Lung (tissue), 11 donors: ENCODE measurements at regions not wholly inside any gene's neighbourhood (a gene's known extent, or its start where the extent isn't known, plus 50 kb on each side); places are given as distances from the start of the nearest gene placed in this dataset.

Experiments used
- ATAC-seq: fragments of 200-7000 bp; cut with Tn5 transposase; one replicate; pipeline ENCODE4 v1.9.1; 2020; ENCODE audit warnings: moderate number of reproducible peaks; ENCODE audit not compliant: insufficient read depth, low FRiP score
- DNase-seq, 3 donors: peaks; one replicate each; pipeline ENCODE4 v3.0.0-alpha.2; 2013 to 2017
- H3K27ac ChIP-seq, 2 donors: one replicate each; pipeline ENCODE4 v1.5.1; 2013; ENCODE audit warnings: mild to moderate bottlenecking in 2 of 2, moderate library complexity in 2 of 2, control low read depth in 1 of 2, inconsistent platforms in 1 of 2, low read depth in 1 of 2, low read length in 1 of 2
- H3K27me3 ChIP-seq, 3 donors: one replicate each; pipeline ENCODE4 v1.5.1; 2013; ENCODE audit warnings: low read length in 2 of 3; ENCODE audit not compliant: control insufficient read depth in 3 of 3, insufficient read depth in 3 of 3
- H3K36me3 ChIP-seq, 4 donors: one replicate each; pipeline ENCODE4 v1.5.1; 2013; ENCODE audit warnings: low read length in 4 of 4, mild to moderate bottlenecking in 1 of 4, moderate library complexity in 1 of 4; ENCODE audit not compliant: control insufficient read depth in 4 of 4, insufficient read depth in 4 of 4
- H3K4me1 ChIP-seq, 5 donors: one replicate each; pipeline ENCODE4 v1.5.1; 2013; ENCODE audit warnings: low read length in 5 of 5, mild to moderate bottlenecking in 2 of 5, moderate library complexity in 1 of 5; ENCODE audit not compliant: control insufficient read depth in 5 of 5, insufficient read depth in 5 of 5
- H3K4me3 ChIP-seq: one replicate; pipeline ENCODE4 v1.5.1; 2013; ENCODE audit warnings: mild to moderate bottlenecking, control low read depth, moderate library complexity
- H3K9ac ChIP-seq, 2 donors: one replicate each; pipeline ENCODE4 v1.5.1; 2013; ENCODE audit warnings: low read length in 2 of 2, control low read depth in 1 of 2; ENCODE audit not compliant: insufficient read depth in 1 of 2
- H3K9me3 ChIP-seq, 4 donors: one replicate each; pipeline ENCODE4 v1.5.1; 2013; ENCODE audit warnings: low read length in 3 of 4, mild to moderate bottlenecking in 1 of 4, moderate library complexity in 1 of 4; ENCODE audit not compliant: control insufficient read depth in 4 of 4, insufficient read depth in 3 of 4
- CTCF ChIP-seq: IDR thresholded peaks from 2 replicates; pipeline ENCODE4 v1.5.1; 2012; ENCODE audit warnings: mild to moderate bottlenecking; ENCODE audit errors: control extremely low read depth, extremely low read depth
- WGBS, 2 donors: extraction: QIAGEN DNeasy Blood & Tissue Kit; methylation state at CpG; one replicate each; pipeline ENCODE4 v1.1.7; 2013; 5-methylcytosine and 5-hydroxymethylcytosine counted together
- donor health status: control.
- donor health status: control.
- donor health status: Bipolar disorder and iron deficiency.
- donor health status: healthy.
- donor health status: DM: yes; HTN: yes; CAD: no.

GRCh38 chr4:99755223-99755944 lies 61.2 kb upstream of the DAPP1 start:
- no peaks in the 10 kb centered on the region for H3K9me3 ChIP-seq
- no peaks in the 10 kb centered on the region for H3K36me3 ChIP-seq
- 85 to 94% methylated on average over 2 of the region's 2 CpGs for WGBS, 2 donors
- peaks cover 0 to 9% (median 2%) of the 10 kb centered on the region in 5 donors for H3K4me1 ChIP-seq
- H3K27me3 ChIP-seq: no peaks in the 10 kb centered on the region
- no peak overlapping the region for H3K27ac ChIP-seq
- no peak overlapping the region for H3K9ac ChIP-seq
- TF ChIP-seq CTCF: no peak
- ATAC-seq (peak; percentile 6), DNase-seq (peak in 2 of 3 donors; percentile 5 to 7)
- no peak overlapping the region for H3K4me3 ChIP-seq

- no peak overlapping the region for H3K4me3 ChIP-seq
- no peak for ATAC-seq
- DNase-seq: peak in 2 of 3 donors; percentile 14 to 17
Observed at GRCh38 chr4:99754756-99755155, 61.9 kb upstream of the DAPP1 start.

GRCh38 chr4:99753931-99754330 lies 62.7 kb upstream of the DAPP1 start:
- Histone ChIP-seq H3K9me3 (no peaks in the 10 kb centered on the region), H3K36me3 (no peaks in the 10 kb centered on the region), H3K4me1 (peaks cover 0 to 9% (median 2%) of the 10 kb centered on the region in 5 donors), H3K4me3 (no peak overlapping the region), H3K27ac (no peak overlapping the region), H3K9ac (no peak overlapping the region), H3K27me3 (no peaks in the 10 kb centered on the region)
- 82 to 89% methylated on average over 2 of the region's 2 CpGs for WGBS, 2 donors
- DNase-seq: peak in 2 of 3 donors; percentile 51 to 52
- TF ChIP-seq CTCF: no peak
- ATAC-seq: no peak

More at GRCh38 chr4:99754756-99755155, 61.9 kb upstream of the DAPP1 start:
- Histone ChIP-seq H3K9ac (no peak overlapping the region), H3K9me3 (no peaks in the 10 kb centered on the region), H3K27ac (no peak overlapping the region), H3K27me3 (no peaks in the 10 kb centered on the region), H3K36me3 (no peaks in the 10 kb centered on the region), H3K4me1 (peaks cover 0 to 9% (median 3%) of the 10 kb centered on the region in 5 donors)
- no peak for TF ChIP-seq CTCF
- WGBS, 2 donors: 68 to 76% methylated on average over 2 of the region's 2 CpGs
